ENCODE measurements at regions not wholly inside any gene's neighbourhood (a gene's known extent, or its start where the extent isn't known, plus 50 kb on each side); places are given as distances from the start of the nearest gene placed in this dataset.

- in situ Hi-C loops (cut with MboI; ENCODE audit: low sequenced_read_pairs): no loop called here
Measured at GRCh38 chr22:46088541-46089311, 61.6 kb upstream of the PPARA start.

DNA sequence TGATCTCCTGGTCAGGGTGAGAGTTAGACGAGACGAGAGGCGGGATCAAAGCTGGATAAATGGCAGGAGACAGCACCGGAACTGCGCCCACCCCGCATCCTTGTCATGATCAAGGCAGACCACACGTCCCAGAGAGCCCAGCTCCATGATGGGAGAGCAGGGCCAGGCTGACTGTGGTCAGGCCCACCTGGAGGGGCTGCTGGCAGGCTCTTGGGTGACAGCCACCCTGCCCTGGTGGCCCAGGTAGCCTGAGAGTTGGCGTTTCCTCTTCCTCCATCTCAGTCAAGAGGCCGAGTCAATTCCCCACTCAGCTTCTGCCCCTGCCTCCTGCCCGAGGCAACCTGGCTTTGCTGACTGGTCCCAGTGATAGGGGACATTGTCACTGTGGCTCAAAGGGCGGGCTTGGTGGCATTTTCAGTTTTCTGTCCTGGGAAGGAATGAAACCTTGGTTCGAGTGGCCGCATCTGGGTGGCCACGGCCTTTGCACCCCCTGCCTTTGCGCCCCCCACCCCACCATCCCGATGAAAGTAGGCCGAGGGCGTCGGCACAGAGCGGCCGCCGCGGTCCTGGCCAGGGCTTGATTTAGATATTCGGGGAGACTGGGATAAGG, 60.8 kb upstream of the PPARA start:
- in situ Hi-C loops (cut with MboI; ENCODE audit: low sequenced_read_pairs): no loop called here

DNA sequence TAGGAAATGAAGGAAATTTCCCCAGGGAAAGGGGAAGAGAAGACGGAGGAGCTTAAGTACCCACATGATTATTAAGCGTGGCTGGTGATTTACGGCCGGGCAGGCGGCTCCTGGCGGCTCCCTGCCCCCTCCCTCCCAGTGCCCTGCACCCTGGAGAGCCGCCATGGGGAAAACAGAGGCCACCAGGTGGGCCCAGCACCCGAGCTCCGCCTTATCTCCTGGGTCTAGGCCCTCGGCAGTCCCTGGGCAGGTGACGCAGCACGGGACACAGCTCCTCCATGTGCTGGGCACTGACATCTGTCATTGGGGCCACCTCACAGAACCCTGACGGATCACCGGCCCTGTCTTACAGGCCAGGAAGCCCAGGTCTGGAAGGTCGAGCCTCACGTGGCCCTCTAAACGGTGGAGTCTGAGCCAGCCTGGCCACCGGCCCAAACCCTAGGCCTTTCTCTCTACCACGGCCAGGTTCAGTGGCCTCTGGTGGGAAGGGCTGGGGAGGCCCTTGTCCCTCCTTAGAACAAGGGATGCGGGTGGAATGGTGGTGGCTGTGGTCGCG, 60.2 kb upstream of the PPARA start:
- in situ Hi-C loops (cut with MboI; ENCODE audit: low sequenced_read_pairs): no loop called here

DNA sequence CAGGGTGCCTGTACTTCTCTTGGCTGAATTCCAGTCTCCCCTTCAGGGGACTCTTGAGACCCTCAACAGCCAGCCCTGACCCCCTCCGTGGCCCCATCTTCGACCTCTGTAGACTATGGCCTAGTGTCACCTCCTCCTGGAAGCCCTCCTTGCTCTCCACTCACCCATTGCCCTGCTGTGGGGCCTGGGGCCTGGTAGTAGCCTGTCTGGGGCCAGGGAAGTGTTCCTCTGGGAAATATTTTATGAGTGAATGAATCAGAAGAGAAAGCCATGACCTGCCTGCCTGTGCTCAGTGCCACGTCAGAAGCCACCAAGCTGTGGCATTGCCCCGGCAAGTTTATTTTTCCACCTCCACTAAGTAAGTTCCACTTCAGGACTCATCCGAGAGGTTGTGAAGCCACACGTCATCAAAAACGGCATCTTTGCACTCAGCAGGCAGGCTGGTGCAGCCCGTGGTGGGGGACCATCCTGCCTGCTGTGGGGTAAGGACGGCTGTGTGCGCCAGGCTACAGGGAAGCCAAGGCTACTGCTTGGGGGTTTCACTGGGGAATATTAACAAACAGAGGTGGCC, 59.6 kb upstream of the PPARA start:
- in situ Hi-C loops (cut with MboI; ENCODE audit: low sequenced_read_pairs): no loop called here

DNA sequence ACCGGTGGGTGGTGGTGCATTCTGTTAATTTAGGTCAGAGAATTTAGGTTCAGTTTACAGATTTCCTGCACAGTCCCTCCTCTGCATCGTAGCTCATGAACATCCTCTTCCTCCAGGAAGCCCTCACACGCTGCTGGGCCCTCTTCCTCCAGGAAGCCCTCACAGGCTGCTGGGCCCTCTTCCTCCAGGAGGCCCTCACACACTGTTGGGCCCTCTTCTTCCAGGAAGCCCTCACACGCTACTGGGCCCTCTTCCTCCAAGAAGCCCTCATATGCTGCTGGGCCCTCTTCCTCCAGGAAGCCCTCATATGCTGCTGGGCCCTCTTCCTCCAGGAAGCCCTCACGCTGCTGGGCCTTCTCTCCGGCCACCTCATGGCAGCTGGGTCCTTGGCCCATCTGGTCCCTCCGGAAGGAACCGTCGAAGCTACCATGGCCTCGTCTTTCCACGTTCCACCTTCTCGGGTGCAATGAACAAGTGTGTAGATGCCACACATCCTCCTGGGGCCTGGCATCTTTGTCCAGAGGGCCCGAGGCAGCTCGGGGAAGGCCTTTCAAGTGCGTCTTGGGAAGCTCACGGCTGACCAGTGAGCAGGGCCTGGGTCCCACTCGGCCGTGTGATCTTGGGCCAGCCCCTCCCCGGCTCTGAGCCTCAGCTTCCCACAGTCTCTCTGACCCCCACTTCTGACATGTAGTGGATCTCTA, 58.9 kb upstream of the PPARA start:
- in situ Hi-C loops (cut with MboI; ENCODE audit: low sequenced_read_pairs): no loop called here

GRCh38 chr22:46092011-46092410, 58.3 kb upstream of the PPARA start:
- in situ Hi-C loops (cut with MboI; ENCODE audit: low sequenced_read_pairs): no loop called here

- in situ Hi-C loops (cut with MboI; ENCODE audit: low sequenced_read_pairs): no loop called here
Measured at GRCh38 chr22:46092670-46093410, 57.5 kb upstream of the PPARA start.

DNA sequence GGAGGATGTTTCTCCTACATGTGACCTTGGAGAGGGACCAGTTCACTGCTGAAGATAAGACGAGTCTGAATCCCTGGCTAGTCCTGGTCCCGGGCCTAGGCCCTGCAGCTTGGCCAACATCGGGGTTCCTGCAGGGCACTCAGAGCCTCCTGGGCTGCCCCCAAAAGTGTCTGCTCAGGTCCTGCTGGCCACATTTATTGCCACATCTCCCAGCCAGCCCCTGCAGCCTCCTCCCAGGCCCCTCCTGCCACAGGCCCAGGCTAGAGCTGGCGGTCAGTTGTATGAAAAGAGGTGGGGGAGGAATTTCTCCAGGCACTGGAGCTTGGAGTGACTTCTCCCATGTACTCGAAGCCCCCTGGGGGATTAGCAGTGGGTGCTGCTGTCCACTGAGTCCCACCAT, 56.5 kb upstream of the PPARA start:
- in situ Hi-C loops (cut with MboI; ENCODE audit: low sequenced_read_pairs): no loop called here

DNA sequence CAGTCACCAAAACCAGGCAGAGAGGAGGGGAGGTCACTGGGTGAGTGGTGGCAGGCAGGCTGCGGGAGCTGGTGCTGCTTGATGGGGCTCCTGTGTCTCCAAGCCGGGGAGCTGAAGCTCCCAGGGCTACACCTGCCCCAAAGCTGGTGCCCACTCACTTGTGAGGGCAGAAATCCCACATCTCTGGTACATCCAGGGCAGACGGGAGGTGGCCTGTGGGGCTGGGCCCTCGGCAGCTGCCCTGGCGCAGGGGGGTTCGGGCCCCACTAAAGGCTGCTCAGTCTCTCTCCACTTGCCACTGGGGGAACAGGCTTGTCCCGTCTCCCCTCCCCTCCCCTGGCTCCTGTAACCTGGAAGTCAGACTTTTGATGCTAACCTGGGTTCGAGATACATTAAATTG, 55.6 kb upstream of the PPARA start:
- in situ Hi-C loops (cut with MboI; ENCODE audit: low sequenced_read_pairs): no loop called here

DNA sequence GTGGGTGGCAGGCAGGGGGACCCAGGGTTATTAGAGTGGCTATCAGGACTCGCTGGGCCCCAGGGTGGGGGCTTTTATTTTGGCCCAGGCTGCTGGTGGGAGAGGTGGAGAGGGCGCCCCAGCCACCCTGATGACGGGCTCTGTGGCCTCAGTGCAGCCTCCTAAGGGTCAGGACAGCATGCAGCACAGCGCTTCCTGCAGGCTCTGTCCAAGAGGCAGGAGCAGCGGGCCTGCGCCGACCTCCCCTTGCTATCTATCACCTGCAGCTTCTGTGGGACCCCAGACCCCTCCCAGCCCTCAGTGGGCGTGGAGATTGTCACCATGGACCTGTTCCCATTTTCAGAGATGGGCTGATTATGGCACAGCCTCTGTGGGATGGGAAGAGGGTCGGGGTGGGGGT, 54.3 kb upstream of the PPARA start:
- in situ Hi-C loops (cut with MboI; ENCODE audit: low sequenced_read_pairs): no loop called here

DNA sequence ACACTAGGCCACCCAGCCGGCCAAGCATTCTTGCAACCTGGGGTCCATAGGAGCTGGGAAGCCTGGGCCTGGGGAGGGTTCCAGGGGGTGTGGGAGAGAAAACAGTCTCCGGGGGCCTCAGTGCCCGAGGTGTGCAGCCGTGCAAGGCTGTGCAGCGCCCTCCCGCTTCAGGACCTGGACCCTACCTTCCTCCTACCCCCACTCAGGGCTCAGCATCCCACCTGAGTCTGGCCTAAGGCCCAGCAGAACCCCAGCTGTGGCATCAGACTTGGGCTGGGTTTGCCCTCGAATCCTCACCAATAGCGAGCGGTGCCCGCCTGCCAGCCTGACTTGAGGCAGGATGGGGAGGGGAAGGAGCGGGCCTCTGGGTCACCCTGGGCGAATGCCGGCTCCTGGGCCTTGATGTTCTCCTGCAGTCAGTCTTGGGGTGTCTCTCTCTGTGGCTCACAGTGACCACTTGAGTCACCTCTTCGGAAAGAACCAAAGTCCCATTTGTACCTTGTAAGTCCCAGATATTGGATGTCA, 53.6 kb upstream of the PPARA start:
- in situ Hi-C loops (cut with MboI; ENCODE audit: low sequenced_read_pairs): no loop called here

GRCh38 chr22:46097268-46097900, 52.9 kb upstream of the PPARA start:
- in situ Hi-C loops (cut with MboI; ENCODE audit: low sequenced_read_pairs): no loop called here

GRCh38 chr22:46098525-46099475, 51.5 kb upstream of the PPARA start:
- in situ Hi-C loops (cut with MboI; ENCODE audit: low sequenced_read_pairs): no loop called here

DNA sequence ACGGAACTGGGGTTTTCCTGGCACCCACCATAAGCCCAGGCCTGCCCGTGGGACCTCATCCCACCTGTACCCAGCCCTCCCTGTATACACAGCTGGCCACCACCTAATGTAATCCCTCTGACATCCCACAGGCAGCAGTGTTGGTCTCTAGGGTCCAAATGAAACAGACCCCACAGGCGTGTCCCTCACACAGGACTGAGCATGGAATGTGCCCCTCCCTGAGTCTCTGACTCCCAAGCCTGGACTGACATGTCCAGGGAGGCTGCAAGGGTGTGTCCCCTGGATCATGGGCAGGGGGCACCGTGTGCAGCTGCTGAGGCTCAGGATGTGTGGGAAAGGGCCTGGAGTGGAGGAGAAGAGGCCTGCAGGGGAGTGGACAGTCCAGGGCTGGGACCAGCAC, 50.6 kb upstream of the PPARA start:
- in situ Hi-C loops (cut with MboI; ENCODE audit: low sequenced_read_pairs): loop anchor here (25.0 kb wide), 1 partner anchor 512 kb away; no protein-coding TSS in a partner anchor

DNA sequence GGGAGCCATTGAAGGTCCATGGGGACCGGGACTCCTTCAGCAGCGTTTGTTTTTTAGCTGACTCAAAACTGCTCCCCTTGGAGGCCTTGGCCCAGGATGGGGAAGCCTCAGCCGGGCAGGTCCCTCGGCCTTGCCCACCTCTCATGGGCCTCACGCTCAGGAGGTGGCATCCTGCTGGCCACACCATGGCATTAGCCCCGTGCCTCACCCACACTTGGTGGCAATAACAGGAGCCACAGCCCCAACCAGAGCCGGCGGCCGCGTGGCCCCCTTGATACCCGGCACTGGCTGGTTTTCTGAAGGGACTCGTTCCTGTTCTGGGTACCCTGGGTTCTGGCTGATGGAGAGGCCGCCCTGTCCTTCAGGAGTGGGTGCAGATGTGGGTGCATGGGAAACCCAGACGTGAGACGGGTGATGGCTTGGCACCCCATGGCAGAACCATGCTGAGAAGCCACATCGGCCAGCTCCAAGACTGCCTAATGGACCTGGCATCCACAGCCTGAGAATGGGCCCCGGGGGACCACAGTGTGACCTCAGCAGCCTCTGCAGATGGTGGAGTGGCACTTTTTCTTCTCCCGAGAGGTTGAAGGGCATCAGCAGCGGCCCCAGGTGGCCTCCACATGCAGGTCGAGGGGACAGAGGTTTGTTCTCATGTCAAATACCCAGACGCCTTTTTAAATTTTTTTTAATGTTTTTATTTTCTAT, 49.8 kb upstream of the PPARA start:
- in situ Hi-C loops (cut with MboI; ENCODE audit: low sequenced_read_pairs): loop anchor here (25.0 kb wide), 1 partner anchor 513 kb away; no protein-coding TSS in a partner anchor
